PC-9 (cell line): ENCODE measurements at regions not wholly inside any gene's neighbourhood (a gene's known extent, or its start where the extent isn't known, plus 50 kb on each side); places are given as distances from the start of the nearest gene placed in this dataset.

ENCODE experiments used
- BruUV-seq: library from RNA; stranded (reverse); fragments of 400-500 nt; replicated peaks from 2 replicates; lab custom pipeline; 2021; lab: Mats Ljungman, UMichigan
- CTCF ChIA-PET: fragments of 300-600 bp; sonication (Branson Sonifier 250); formaldehyde crosslinking; loops from one replicate; lab custom pipeline; 2022; ENCODE audit warnings: antibody characterized with exemption; lab: Charles Lee
- POLR2A ChIA-PET: fragments of 300-600 bp; sonication (Branson Sonifier 250); formaldehyde crosslinking; loops from one replicate; lab custom pipeline; 2022; ENCODE audit warnings: antibody characterized with exemption; ENCODE audit not compliant: unreplicated experiment; lab: Charles Lee
- DNase-seq, 2 experiments: peaks; one replicate each; pipeline versions ENCODE4 v3.0.0 to v3.0.0-alpha.2; 2015 to 2022; ENCODE audit warnings: mixed read lengths in 1 of 2
- H2AFZ ChIP-seq: fragments of 200-600 bp; sonication (generic); 2 replicates; pipeline ENCODE4 v1.8.1; 2017; ENCODE audit warnings: antibody characterized with exemption
- H3F3A ChIP-seq: fragments of 200-600 bp; sonication (generic); 2 replicates; pipeline ENCODE4 v1.8.1; 2017; ENCODE audit warnings: antibody characterized with exemption, mild to moderate bottlenecking, low read depth; ENCODE audit not compliant: insufficient read depth
- H3K27ac ChIP-seq: fragments of 200-600 bp; sonication (generic); 2 replicates; pipeline ENCODE4 v1.6.1; 2016; ENCODE audit warnings: mixed run types
- H3K27me3 ChIP-seq: fragments of 200-600 bp; sonication (generic); 2 replicates; pipeline ENCODE4 v1.6.1; 2016; ENCODE audit warnings: low read depth, mixed run types; ENCODE audit not compliant: insufficient read depth
- H3K36me3 ChIP-seq: fragments of 200-600 bp; sonication (generic); 2 replicates; pipeline ENCODE4 v1.6.1; 2016; ENCODE audit warnings: low read depth, mixed run types
- H3K4me1 ChIP-seq: fragments of 200-600 bp; sonication (generic); replicated peaks from 2 replicates; pipeline ENCODE4 v1.6.1; 2016; ENCODE audit warnings: mixed run types; ENCODE audit not compliant: insufficient read depth
- H3K4me2 ChIP-seq: fragments of 200-600 bp; sonication (generic); 2 replicates; pipeline ENCODE4 v1.6.1; 2017; ENCODE audit warnings: mixed run types
- H3K4me3 ChIP-seq: fragments of 200-600 bp; sonication (generic); 2 replicates; pipeline ENCODE4 v1.6.1; 2016; ENCODE audit warnings: mixed run types
- H3K79me2 ChIP-seq: fragments of 200-600 bp; sonication (generic); 2 replicates; pipeline ENCODE4 v1.6.1; 2017; ENCODE audit warnings: low read depth, mixed run types
- H3K9me2 ChIP-seq: fragments of 200-600 bp; sonication (generic); 2 replicates; pipeline ENCODE4 v1.8.1; 2017; ENCODE audit warnings: mild to moderate bottlenecking; ENCODE audit not compliant: insufficient read depth
- H3K9me3 ChIP-seq: fragments of 200-600 bp; sonication (generic); 2 replicates; pipeline ENCODE4 v1.8.1; 2016; ENCODE audit warnings: low read depth; ENCODE audit not compliant: insufficient read depth
- H4K20me1 ChIP-seq: fragments of 200-600 bp; sonication (generic); 2 replicates; pipeline ENCODE4 v1.8.1; 2017; ENCODE audit not compliant: insufficient read depth
- CTCF ChIP-seq: fragments of 200-600 bp; sonication (generic); conservative IDR thresholded peaks from 2 replicates; pipeline ENCODE4 v1.6.1; 2017; ENCODE audit warnings: mixed run types, antibody characterized with exemption, mild to moderate bottlenecking, moderate library complexity
- EZH2 ChIP-seq: fragments of 200-600 bp; sonication (generic); IDR thresholded peaks from 2 replicates; pipeline ENCODE4 v1.8.0; 2017; ENCODE audit warnings: antibody characterized with exemption, low read depth
- intact Hi-C: fragments of 100-400 bp; cut with micrococcal nuclease; formaldehyde crosslinking; loops from one replicate; pipeline ENCODE4 v1.10.0; 2022; ENCODE audit not compliant: unreplicated experiment

GRCh38 chr15:88391700-88392099 is 75.5 kb downstream of the MRPL46 start:
- Histone ChIP-seq H3K79me2 (no peaks in the 10 kb centered on the region), H3K27me3 (peaks cover 47% of the 10 kb centered on the region), H2AFZ (no peak overlapping the region), H3F3A (no peaks in the 10 kb centered on the region), H3K36me3 (no peaks in the 10 kb centered on the region), H3K9me2 (no peaks in the 10 kb centered on the region), H3K4me1 (no peaks in the 10 kb centered on the region), H3K4me2 (no peak overlapping the region), H3K27ac (no peak overlapping the region), H4K20me1 (no peaks in the 10 kb centered on the region; the same call in 1 of the 2 replicates), H3K4me3 (no peak overlapping the region), H3K9me3 (no peaks in the 10 kb centered on the region)
- POLR2A ChIA-PET, result no interaction called here
- no TSS peak for BruUV-seq
- DNase-seq, result no peak
- intact Hi-C loops, result no loop called here
- CTCF ChIA-PET, result no interaction called here
- TF ChIP-seq CTCF (no peak), EZH2 (no peak)

- Histone ChIP-seq H3F3A (no peaks in the 10 kb centered on the region), H3K4me3 (no peak overlapping the region), H3K4me2 (no peak overlapping the region), H3K36me3 (no peaks in the 10 kb centered on the region), H3K27ac (no peak overlapping the region), H3K79me2 (no peaks in the 10 kb centered on the region), H4K20me1 (no peaks in the 10 kb centered on the region; the same call in 1 of the 2 replicates), H3K9me3 (no peaks in the 10 kb centered on the region), H3K27me3 (peaks cover 40% of the 10 kb centered on the region), H3K4me1 (no peaks in the 10 kb centered on the region), H3K9me2 (no peaks in the 10 kb centered on the region), H2AFZ (no peak overlapping the region)
- BruUV-seq, result no TSS peak
- intact Hi-C loops, result no loop called here
- ChIA-PET POLR2A (no interaction called here), CTCF (no interaction called here)
- TF ChIP-seq CTCF (no peak), EZH2 (no peak)
- no peak for DNase-seq
Measured at GRCh38 chr15:88391006-88391405, 76.2 kb downstream of the MRPL46 start.

GRCh38 chr15:88390164-88390901 is 76.9 kb downstream of the MRPL46 start:
- Histone ChIP-seq H3K36me3 (no peaks in the 10 kb centered on the region), H3K79me2 (no peaks in the 10 kb centered on the region), H3F3A (no peaks in the 10 kb centered on the region), H3K4me2 (no peak overlapping the region), H3K4me1 (no peaks in the 10 kb centered on the region), H3K27ac (no peak overlapping the region), H2AFZ (no peak overlapping the region), H3K9me2 (no peaks in the 10 kb centered on the region), H3K27me3 (peaks cover 33% of the 10 kb centered on the region), H4K20me1 (no peaks in the 10 kb centered on the region; the same call in 1 of the 2 replicates), H3K9me3 (no peaks in the 10 kb centered on the region), H3K4me3 (no peak overlapping the region)
- BruUV-seq, result no TSS peak
- POLR2A ChIA-PET, result no interaction called here
- intact Hi-C loops, result no loop called here
- CTCF ChIA-PET, result no interaction called here
- TF ChIP-seq CTCF, result no peak
- no peak for TF ChIP-seq EZH2
- no peak for DNase-seq
